CMK (cell line): ENCODE measurements at regions not wholly inside any gene's neighbourhood (a gene's known extent, or its start where the extent isn't known, plus 50 kb on each side); places are given as distances from the start of the nearest gene placed in this dataset.
"Not testable (repeated sequence)": the region's sequence is repeated elsewhere in the genome, so short reads cannot be mapped to it uniquely, and the experiment has no call there.

Experiments used
- DNase-seq: peaks from one replicate; pipeline ENCODE4 v3.0.0-alpha.2; 2010; ENCODE audit warnings: low read depth

- peak; percentile 39 for DNase-seq
These were observed 60.0 kb upstream of the BANK1 start for GRCh38 chr4:101730291-101731117.

GRCh38 chr4:101727238-101727637, 63.3 kb upstream of the BANK1 start:
- DNase-seq: no peak

GRCh38 chr4:101724093-101724492, 66.4 kb upstream of the BANK1 start:
- no peak for DNase-seq

GRCh38 chr4:101718810-101719209, 71.7 kb upstream of the BANK1 start:
- DNase-seq: no peak

- DNase-seq: no peak
These were observed 78.8 kb upstream of the BANK1 start for GRCh38 chr4:101711590-101712260.

DNA sequence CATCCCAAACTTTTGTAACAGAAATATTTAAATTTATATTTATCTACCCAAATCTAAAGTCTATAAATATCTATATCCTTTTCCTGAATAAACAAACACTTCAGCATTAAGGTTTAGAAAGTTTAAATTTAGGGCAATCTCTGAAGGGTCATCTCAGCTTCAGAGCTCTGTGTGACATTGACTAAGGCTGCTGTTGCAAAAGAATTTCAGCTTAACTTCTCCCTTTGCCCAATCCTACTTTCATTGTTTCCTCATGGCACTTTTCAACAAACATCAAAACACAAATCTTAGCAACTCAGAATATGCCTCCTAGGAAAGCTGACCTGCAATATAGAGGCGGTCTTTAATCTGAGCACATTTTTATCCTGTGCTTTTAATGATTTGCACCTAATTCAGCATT, 79.7 kb upstream of the BANK1 start:
- no peak for DNase-seq

DNA sequence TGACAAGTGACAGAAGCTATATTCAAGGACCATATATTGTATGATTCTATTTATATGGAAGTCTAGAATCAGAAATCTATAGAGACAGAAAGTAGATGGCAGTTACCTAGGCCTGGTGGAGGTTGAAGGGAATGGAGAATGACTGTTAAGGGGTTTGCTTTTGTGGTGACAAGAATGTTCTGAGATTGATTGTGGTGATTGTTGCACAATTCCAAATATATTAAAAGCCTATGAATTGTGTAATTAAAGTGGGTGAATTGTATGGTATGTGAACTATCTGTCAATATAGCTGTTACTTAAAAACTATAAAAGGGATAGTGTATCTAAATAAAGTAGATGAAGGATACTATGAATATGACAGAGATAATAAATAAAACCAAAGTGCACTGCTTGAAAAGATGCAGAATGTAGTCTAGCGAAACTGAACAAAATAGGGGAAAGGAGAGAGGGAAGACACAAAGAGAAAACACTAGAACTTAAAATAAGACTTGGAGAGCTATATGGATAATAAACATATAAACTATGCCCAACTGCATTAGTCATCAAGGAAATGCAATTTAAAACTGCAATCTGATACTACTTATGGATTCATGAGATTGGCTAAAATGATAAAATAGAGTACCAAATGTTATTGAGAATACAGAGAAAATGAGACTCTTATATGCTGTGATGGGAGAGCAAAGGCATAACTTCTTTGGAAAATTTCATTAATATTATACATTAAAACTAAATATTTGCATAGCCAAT, 82.1 kb upstream of the BANK1 start:
- no peak for DNase-seq

DNA sequence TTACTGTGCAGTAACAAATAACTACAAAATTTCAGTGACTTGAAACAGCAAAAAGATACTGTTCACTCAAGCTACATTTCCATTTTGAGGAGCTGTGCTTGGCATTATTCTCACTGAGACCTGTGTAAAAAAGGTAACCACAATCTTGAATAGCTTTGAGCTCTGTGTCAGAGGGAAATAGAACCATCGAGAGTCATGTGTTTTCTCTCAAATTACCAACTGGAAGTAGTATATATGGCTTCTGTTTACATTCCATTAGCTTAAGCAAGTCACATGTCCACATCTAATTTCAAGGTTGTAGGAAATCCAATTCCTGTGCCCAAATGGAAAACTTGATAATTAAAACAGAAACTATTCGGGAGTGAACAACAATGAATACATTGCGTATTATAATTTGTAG, 82.9 kb upstream of the BANK1 start:
- no peak for DNase-seq

- no peak for DNase-seq
These were observed 83.9 kb upstream of the BANK1 start for GRCh38 chr4:101706535-101707057.

DNA sequence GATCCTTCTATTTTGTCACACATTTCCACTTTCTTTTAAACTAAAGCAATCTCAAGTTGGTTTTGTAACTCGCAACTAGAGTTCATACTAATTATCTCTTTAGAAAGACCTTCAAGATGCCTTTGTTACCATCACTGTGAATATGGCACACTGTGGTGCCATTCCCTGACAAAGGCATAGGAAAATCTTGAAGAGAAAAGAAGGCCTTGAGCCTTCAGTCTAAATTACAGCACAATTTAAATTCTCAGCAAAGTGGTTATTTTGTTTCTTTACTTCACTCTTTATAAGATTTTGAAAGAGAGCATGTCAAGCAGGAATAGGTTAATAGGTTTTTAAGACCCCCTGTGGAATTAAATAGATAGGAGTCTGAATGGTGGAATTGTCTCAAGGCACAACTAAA, 89.0 kb upstream of the BANK1 start:
- DNase-seq: no peak

GRCh38 chr4:101699441-101700124, 90.9 kb upstream of the BANK1 start:
- DNase-seq: no peak

DNA sequence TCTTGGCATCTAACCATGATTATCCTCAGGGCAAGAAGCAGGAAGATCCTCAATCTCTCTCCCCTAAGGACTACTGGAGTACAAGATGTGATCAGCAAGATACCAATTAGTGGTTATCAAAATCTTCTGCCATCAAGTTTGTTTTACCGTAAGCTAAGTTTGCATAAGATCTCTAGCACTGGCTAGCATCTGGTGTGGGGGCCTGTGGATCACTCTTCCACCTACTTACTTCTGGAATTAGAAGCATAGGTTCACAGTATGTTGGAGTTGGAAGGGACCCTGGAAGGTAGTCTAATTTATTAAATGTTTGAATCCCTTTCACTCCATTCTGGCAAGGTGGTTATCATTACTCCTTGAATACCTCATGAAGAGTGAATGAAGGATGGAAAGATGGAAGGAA, 93.3 kb upstream of the BANK1 start:
- DNase-seq: no peak

GRCh38 chr4:101696276-101697010, 94.1 kb upstream of the BANK1 start:
- no peak for DNase-seq

GRCh38 chr4:101695176-101695575, 95.4 kb upstream of the BANK1 start:
- DNase-seq: no peak

DNA sequence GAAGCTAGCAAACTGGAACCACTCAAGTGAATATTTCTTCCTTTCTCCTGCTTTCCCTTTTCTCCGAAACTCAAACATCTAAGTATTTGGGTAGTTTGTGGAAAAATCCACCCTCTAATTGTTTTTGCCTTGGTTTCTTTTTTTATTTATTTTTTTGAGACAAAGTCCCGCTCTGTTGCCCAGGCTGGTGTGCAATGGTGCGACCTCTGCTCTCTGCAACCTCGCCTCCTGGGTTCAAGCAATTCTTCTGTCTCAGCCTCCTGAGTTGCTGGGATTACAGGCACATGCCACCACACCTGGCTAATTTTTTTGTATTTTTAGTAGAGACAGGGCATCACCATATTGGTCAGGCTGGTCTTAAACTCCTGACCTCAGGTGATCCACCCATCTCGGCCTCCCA, 96.1 kb upstream of the BANK1 start:
- not testable (repeated sequence) for DNase-seq

GRCh38 chr4:101693842-101694398, 96.6 kb upstream of the BANK1 start:
- no peak for DNase-seq

- no peak for DNase-seq
These were observed 101.3 kb upstream of the BANK1 start for GRCh38 chr4:101689220-101689619.

DNA sequence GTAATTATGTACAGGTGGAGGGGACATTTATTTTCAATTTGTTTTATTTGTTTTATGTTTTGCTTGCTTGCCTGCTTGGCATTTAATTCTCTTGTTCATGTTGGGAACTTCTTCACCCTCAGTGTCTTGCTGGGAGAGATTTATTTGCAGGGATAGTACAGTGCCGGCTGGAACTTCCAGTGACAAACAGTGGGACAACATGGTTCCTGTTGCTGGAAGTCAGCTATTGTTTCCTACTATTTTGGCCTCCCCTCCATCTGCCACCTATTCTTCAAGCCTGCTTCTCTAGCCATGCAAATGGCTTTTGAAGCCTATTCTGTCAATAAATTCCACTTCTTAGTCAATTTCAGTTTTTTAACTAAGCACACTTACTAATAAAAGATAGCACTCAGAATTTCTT, 105.4 kb upstream of the BANK1 start:
- DNase-seq: no peak

DNA sequence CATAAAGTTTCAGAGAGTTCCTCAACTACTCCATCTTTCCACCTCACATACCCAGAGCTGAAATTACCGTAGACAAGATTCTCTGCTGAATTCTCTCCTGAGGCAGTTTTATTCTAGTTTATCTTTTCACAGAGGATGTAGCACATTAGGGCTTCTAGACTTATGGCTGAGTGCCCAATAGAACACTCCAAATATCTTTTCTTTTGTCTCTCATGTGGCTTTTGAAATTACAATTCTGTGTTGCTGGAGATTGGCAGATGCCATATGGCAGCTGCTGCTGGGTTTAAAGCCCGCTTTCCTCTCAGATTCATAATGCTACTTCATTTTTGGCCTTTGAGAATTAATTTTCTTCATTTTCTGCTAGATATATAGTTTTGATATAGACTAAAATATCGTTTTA, 107.6 kb upstream of the BANK1 start:
- DNase-seq: no peak

- DNase-seq: no peak
These were observed 112.3 kb upstream of the BANK1 start for GRCh38 chr4:101678180-101678579.

- DNase-seq: no peak
These were observed 119.6 kb upstream of the BANK1 start for GRCh38 chr4:101670897-101671296.
